ENCODE measurements at regions not wholly inside any gene's neighbourhood (a gene's known extent, or its start where the extent isn't known, plus 50 kb on each side); places are given as distances from the start of the nearest gene placed in this dataset.
"Not testable (repeated sequence)": the region's sequence is repeated elsewhere in the genome, so short reads cannot be mapped to it uniquely, and the experiment has no call there.

- H3K9me3 ChIP-seq = no peaks in the 10 kb centered on the region
- no peaks in the 10 kb centered on the region for H3K27me3 ChIP-seq (ENCODE audit: low read depth)
Measured at GRCh38 chr12:95358111-95359083, 115.6 kb upstream of the METAP2 start.

GRCh38 chr12:95365912-95366311, 108.0 kb upstream of the METAP2 start:
- no peaks in the 10 kb centered on the region for H3K27me3 ChIP-seq (ENCODE audit: low read depth)
- H3K4me1 ChIP-seq = no peaks in the 10 kb centered on the region
- in situ Hi-C loops (cut with MboI; ENCODE audit: low sequenced_read_pairs) = no loop called here
- no peak for DNase-seq (ENCODE audit: low spot score in 2 of 2)
- no peaks in the 10 kb centered on the region for H3K36me3 ChIP-seq (replicated peaks)
- no peak overlapping the region for H3K4me3 ChIP-seq
- no peaks in the 10 kb centered on the region for H3K9me3 ChIP-seq

More at GRCh38 chr12:95358111-95359083, 115.6 kb upstream of the METAP2 start:
- Histone ChIP-seq H3K4me3 (no peak overlapping the region), H3K36me3 (replicated peaks) (no peaks in the 10 kb centered on the region), H3K4me1 (no peaks in the 10 kb centered on the region)
- DNase-seq (ENCODE audit: low spot score in 2 of 2) = no peak
- in situ Hi-C loops (cut with MboI; ENCODE audit: low sequenced_read_pairs) = no loop called here

- in situ Hi-C loops (cut with MboI; ENCODE audit: low sequenced_read_pairs) = no loop called here
- Histone ChIP-seq H3K36me3 (replicated peaks) (no peaks in the 10 kb centered on the region), H3K4me1 (no peaks in the 10 kb centered on the region), H3K9me3 (no peaks in the 10 kb centered on the region), H3K4me3 (no peak overlapping the region), H3K27me3 (ENCODE audit: low read depth) (no peaks in the 10 kb centered on the region; the same call in 1 of the 2 replicates)
- DNase-seq (ENCODE audit: low spot score in 2 of 2) = no peak
Measured at GRCh38 chr12:95368931-95369330, 105.0 kb upstream of the METAP2 start.

- no peaks in the 10 kb centered on the region for H3K36me3 ChIP-seq (replicated peaks)
- no peaks in the 10 kb centered on the region for H3K9me3 ChIP-seq
- H3K4me1 ChIP-seq = no peaks in the 10 kb centered on the region
- no peak for DNase-seq (ENCODE audit: low spot score in 2 of 2)
- in situ Hi-C loops (cut with MboI; ENCODE audit: low sequenced_read_pairs) = no loop called here
- no peak overlapping the region for H3K4me3 ChIP-seq
- no peaks in the 10 kb centered on the region; the same call in 1 of the 2 replicates for H3K27me3 ChIP-seq (ENCODE audit: low read depth)
Measured at GRCh38 chr12:95371571-95371970, 102.4 kb upstream of the METAP2 start.

- H3K27me3 ChIP-seq (ENCODE audit: low read depth); in situ Hi-C loops (cut with MboI; ENCODE audit: low sequenced_read_pairs); H3K9me3 ChIP-seq; H3K4me3 ChIP-seq; H3K36me3 ChIP-seq (replicated peaks); DNase-seq (ENCODE audit: low spot score in 2 of 2); H3K4me1 ChIP-seq: not testable (repeated sequence)
Measured at GRCh38 chr12:95379481-95379880, 94.5 kb upstream of the METAP2 start.

GRCh38 chr12:95380334-95380733, 93.6 kb upstream of the METAP2 start:
- H3K27me3 ChIP-seq (ENCODE audit: low read depth); H3K9me3 ChIP-seq; in situ Hi-C loops (cut with MboI; ENCODE audit: low sequenced_read_pairs); H3K4me1 ChIP-seq; DNase-seq (ENCODE audit: low spot score in 2 of 2); H3K4me3 ChIP-seq; H3K36me3 ChIP-seq (replicated peaks): not testable (repeated sequence)

GRCh38 chr12:95380997-95381786, 92.8 kb upstream of the METAP2 start:
- Histone ChIP-seq H3K36me3 (replicated peaks) (no peaks in the 10 kb centered on the region), H3K4me3 (no peak overlapping the region), H3K4me1 (peaks cover 4% of the 10 kb centered on the region), H3K9me3 (no peaks in the 10 kb centered on the region), H3K27me3 (ENCODE audit: low read depth) (peaks cover 13% of the 10 kb centered on the region; the same call in 1 of the 2 replicates)
- no peak for DNase-seq (ENCODE audit: low spot score in 2 of 2)
- in situ Hi-C loops (cut with MboI; ENCODE audit: low sequenced_read_pairs) = no loop called here

GRCh38 chr12:95383920-95384319, 90.0 kb upstream of the METAP2 start:
- H3K4me3 ChIP-seq; H3K9me3 ChIP-seq; DNase-seq (ENCODE audit: low spot score in 2 of 2); H3K4me1 ChIP-seq; in situ Hi-C loops (cut with MboI; ENCODE audit: low sequenced_read_pairs); H3K36me3 ChIP-seq (replicated peaks): not testable (repeated sequence)
- H3K27me3 ChIP-seq (ENCODE audit: low read depth) = peaks cover 13% of the 10 kb centered on the region; the same call in 1 of the 2 replicates

- DNase-seq (ENCODE audit: low spot score in 2 of 2) = no peak
- in situ Hi-C loops (cut with MboI; ENCODE audit: low sequenced_read_pairs) = no loop called here
- H3K4me1 ChIP-seq = no peaks in the 10 kb centered on the region
Measured at GRCh38 chr12:95384785-95385184, 89.2 kb upstream of the METAP2 start.

GRCh38 chr12:95385246-95386035, 88.5 kb upstream of the METAP2 start:
- no peaks in the 10 kb centered on the region for H3K4me1 ChIP-seq
- H3K36me3 ChIP-seq (replicated peaks) = no peaks in the 10 kb centered on the region
- no peak overlapping the region for H3K4me3 ChIP-seq
- DNase-seq (ENCODE audit: low spot score in 2 of 2) = no peak
- H3K27me3 ChIP-seq (ENCODE audit: low read depth) = peaks cover 13% of the 10 kb centered on the region; the same call in 1 of the 2 replicates
- in situ Hi-C loops (cut with MboI; ENCODE audit: low sequenced_read_pairs) = no loop called here
- H3K9me3 ChIP-seq = no peaks in the 10 kb centered on the region

More at GRCh38 chr12:95384785-95385184, 89.2 kb upstream of the METAP2 start:
- H3K36me3 ChIP-seq (replicated peaks) = no peaks in the 10 kb centered on the region
- no peak overlapping the region for H3K4me3 ChIP-seq
- H3K9me3 ChIP-seq = no peaks in the 10 kb centered on the region
- peaks cover 13% of the 10 kb centered on the region; the same call in 1 of the 2 replicates for H3K27me3 ChIP-seq (ENCODE audit: low read depth)

- no peaks in the 10 kb centered on the region for H3K9me3 ChIP-seq
- no peak overlapping the region for H3K4me3 ChIP-seq
- in situ Hi-C loops (cut with MboI; ENCODE audit: low sequenced_read_pairs) = no loop called here
- peaks cover 13% of the 10 kb centered on the region; the same call in 1 of the 2 replicates for H3K27me3 ChIP-seq (ENCODE audit: low read depth)
- no peak for DNase-seq (ENCODE audit: low spot score in 2 of 2)
- no peaks in the 10 kb centered on the region for H3K36me3 ChIP-seq (replicated peaks)
- no peaks in the 10 kb centered on the region for H3K4me1 ChIP-seq
Measured at GRCh38 chr12:95386051-95386450, 87.9 kb upstream of the METAP2 start.

GRCh38 chr12:95388260-95388659, 85.7 kb upstream of the METAP2 start:
- H3K36me3 ChIP-seq (replicated peaks); H3K4me1 ChIP-seq; H3K4me3 ChIP-seq; in situ Hi-C loops (cut with MboI; ENCODE audit: low sequenced_read_pairs); DNase-seq (ENCODE audit: low spot score in 2 of 2); H3K9me3 ChIP-seq: not testable (repeated sequence)
- peaks cover 13% of the 10 kb centered on the region; the same call in 1 of the 2 replicates for H3K27me3 ChIP-seq (ENCODE audit: low read depth)

GRCh38 chr12:95390192-95390591, 83.8 kb upstream of the METAP2 start:
- in situ Hi-C loops (cut with MboI; ENCODE audit: low sequenced_read_pairs) = no loop called here
- DNase-seq (ENCODE audit: low spot score in 2 of 2) = no peak
- H3K27me3 ChIP-seq (ENCODE audit: low read depth) = peaks cover 10% of the 10 kb centered on the region; the same call in 1 of the 2 replicates

More at GRCh38 chr12:95390192-95390591, 83.8 kb upstream of the METAP2 start:
- H3K36me3 ChIP-seq (replicated peaks) = no peaks in the 10 kb centered on the region
- no peak overlapping the region for H3K4me3 ChIP-seq
- peaks cover 20% of the 10 kb centered on the region for H3K9me3 ChIP-seq
- H3K4me1 ChIP-seq = no peaks in the 10 kb centered on the region
